HEK293 (cell line): ENCODE measurements at regions not wholly inside any gene's neighbourhood (a gene's known extent, or its start where the extent isn't known, plus 50 kb on each side); places are given as distances from the start of the nearest gene placed in this dataset.

Experiments
- CTCF ChIA-PET: fragments of 350-600 bp; formaldehyde crosslinking; extraction: SDS; loops from one replicate; lab custom pipeline; 2021; ENCODE audit warnings: antibody characterized with exemption; lab: Yijun Ruan, JAX
- POLR2A ChIA-PET: fragments of 300-600 bp; formaldehyde crosslinking; extraction: SDS; loops from one replicate; lab custom pipeline; 2020; ENCODE audit warnings: antibody characterized with exemption, inconsistent platforms; lab: Yijun Ruan, JAX
- H3K27ac ChIP-seq: fragments of 200-500 bp; sonication (Bioruptor generic); 2 replicates; pipeline ENCODE4 v1.5.1; 2014; ENCODE audit warnings: low read depth, low read length, control low read depth, inconsistent platforms; ENCODE audit errors: extremely low read depth
- H3K36me3 ChIP-seq, 2 experiments: fragments of 200-500 bp in 1 of 2; sonication (Bioruptor generic) in 1 of 2; 1 replicate in 1 of 2; 2 replicates in 1 of 2; pipeline ENCODE4 v1.5.1; 2014 to 2017; ENCODE audit warnings: inconsistent platforms in 2 of 2, low read length in 2 of 2; ENCODE audit not compliant: control insufficient read depth in 2 of 2, insufficient read depth in 1 of 2
- H3K4me1 ChIP-seq: fragments of 200-500 bp; sonication (Bioruptor generic); 2 replicates; pipeline ENCODE4 v1.5.1; 2014; ENCODE audit warnings: mild to moderate bottlenecking, low read length, inconsistent platforms; ENCODE audit not compliant: control insufficient read depth, insufficient read depth
- H3K4me3 ChIP-seq: 2 replicates; pipeline ENCODE4 v1.5.1; 2011; ENCODE audit warnings: low read depth, mild to moderate bottlenecking, control low read depth, low read length, moderate library complexity
- H3K9me3 ChIP-seq: fragments of 200-500 bp; sonication (Bioruptor generic); 2 replicates; pipeline ENCODE4 v1.5.1; 2014; ENCODE audit warnings: low read depth, low read length, inconsistent platforms; ENCODE audit not compliant: control insufficient read depth, insufficient read depth
- BCL11B ChIP-seq: fragments of 450-650 bp; formaldehyde crosslinking; IDR thresholded peaks from 2 replicates; pipeline ENCODE4 v1.5.1; 2016; ENCODE audit warnings: low read depth, missing biosample characterization, missing genetic modification characterization
- FEZF1 ChIP-seq: fragments of 450-650 bp; formaldehyde crosslinking; IDR thresholded peaks from 2 replicates; pipeline ENCODE4 v1.5.1; 2016; ENCODE audit warnings: missing biosample characterization, missing genetic modification characterization
- GLI4 ChIP-seq: fragments of 450-650 bp; formaldehyde crosslinking; IDR thresholded peaks from 2 replicates; pipeline ENCODE4 v1.5.1; 2016; ENCODE audit warnings: missing biosample characterization, missing genetic modification characterization
- HOXA7 ChIP-seq: sonication (generic); formaldehyde crosslinking; IDR thresholded peaks from 2 replicates; pipeline ENCODE4 v1.8.1; 2022; ENCODE audit warnings: missing genetic modification reagents, borderline replicate concordance
- HOXC10 ChIP-seq: sonication (generic); formaldehyde crosslinking; IDR thresholded peaks from 2 replicates; pipeline ENCODE4 v1.8.1; 2023; ENCODE audit warnings: mild to moderate bottlenecking, missing genetic modification reagents
- KLF8 ChIP-seq: fragments of 450-650 bp; formaldehyde crosslinking; IDR thresholded peaks from 2 replicates; pipeline ENCODE4 v1.5.1; 2016; ENCODE audit warnings: missing biosample characterization, missing genetic modification characterization
- MYNN ChIP-seq: fragments of 450-650 bp; formaldehyde crosslinking; IDR thresholded peaks from 2 replicates; pipeline ENCODE4 v1.5.1; 2016; ENCODE audit warnings: missing biosample characterization, missing genetic modification characterization, borderline replicate concordance
- PRDM1 ChIP-seq: fragments of 450-650 bp; formaldehyde crosslinking; IDR thresholded peaks from 2 replicates; pipeline ENCODE4; 2016; ENCODE audit warnings: missing biosample characterization, missing genetic modification characterization
- SCRT2 ChIP-seq: fragments of 450-650 bp; formaldehyde crosslinking; IDR thresholded peaks from 2 replicates; pipeline ENCODE4 v1.5.1; 2016; ENCODE audit warnings: missing biosample characterization, missing genetic modification characterization
- ZBTB48 ChIP-seq: fragments of 450-650 bp; formaldehyde crosslinking; IDR thresholded peaks from 2 replicates; pipeline ENCODE4 v1.5.1; 2016; ENCODE audit warnings: missing biosample characterization, missing genetic modification characterization
- ZFHX2 ChIP-seq: fragments of 450-650 bp; formaldehyde crosslinking; conservative IDR thresholded peaks from 2 replicates; pipeline ENCODE4 v1.5.1; 2016; ENCODE audit warnings: missing biosample characterization, missing genetic modification characterization
- ZNF112 ChIP-seq: fragments of 450-650 bp; formaldehyde crosslinking; IDR thresholded peaks from 2 replicates; pipeline ENCODE4 v1.5.0; 2017; ENCODE audit warnings: missing biosample characterization, missing genetic modification characterization
- ZNF114 ChIP-seq: fragments of 450-650 bp; formaldehyde crosslinking; IDR thresholded peaks from 2 replicates; pipeline ENCODE4 v1.5.0; 2017; ENCODE audit warnings: missing biosample characterization, missing genetic modification characterization
- ZNF16 ChIP-seq: fragments of 450-650 bp; formaldehyde crosslinking; IDR thresholded peaks from 2 replicates; pipeline ENCODE4 v1.5.1; 2016; ENCODE audit warnings: low read depth, missing biosample characterization, missing genetic modification characterization
- ZNF184 ChIP-seq: fragments of 450-650 bp; IDR thresholded peaks from 2 replicates; pipeline ENCODE4 v1.5.1; 2018; ENCODE audit warnings: missing biosample characterization, mild to moderate bottlenecking, missing genetic modification characterization
- ZNF2 ChIP-seq: fragments of 450-650 bp; formaldehyde crosslinking; IDR thresholded peaks from 2 replicates; pipeline ENCODE4 v1.5.1; 2016; ENCODE audit warnings: missing biosample characterization, missing genetic modification characterization
- ZNF311 ChIP-seq: fragments of 450-650 bp; formaldehyde crosslinking; IDR thresholded peaks from 2 replicates; pipeline ENCODE4 v1.5.1; 2017; ENCODE audit warnings: missing biosample characterization, missing genetic modification characterization, borderline replicate concordance
- ZNF324 ChIP-seq: fragments of 450-650 bp; formaldehyde crosslinking; IDR thresholded peaks from 2 replicates; pipeline ENCODE4 v1.5.1; 2016; ENCODE audit warnings: missing biosample characterization, missing genetic modification characterization
- ZNF37A ChIP-seq: fragments of 450-650 bp; IDR thresholded peaks from 2 replicates; pipeline ENCODE4 v1.5.1; 2018; ENCODE audit warnings: missing biosample characterization, missing genetic modification characterization
- ZNF404 ChIP-seq: fragments of 450-650 bp; formaldehyde crosslinking; IDR thresholded peaks from 2 replicates; pipeline ENCODE4 v1.5.1; 2017; ENCODE audit warnings: missing biosample characterization, missing genetic modification characterization
- ZNF580 ChIP-seq: fragments of 450-650 bp; formaldehyde crosslinking; IDR thresholded peaks from 2 replicates; pipeline ENCODE4 v1.5.1; 2016; ENCODE audit warnings: missing biosample characterization, missing genetic modification characterization
- ZNF610 ChIP-seq: fragments of 450-650 bp; formaldehyde crosslinking; IDR thresholded peaks from 2 replicates; pipeline ENCODE4 v1.5.1; 2016; ENCODE audit warnings: missing biosample characterization, missing genetic modification characterization, borderline replicate concordance
- ZNF621 ChIP-seq: fragments of 450-650 bp; formaldehyde crosslinking; IDR thresholded peaks from 2 replicates; pipeline ENCODE4 v1.5.1; 2017; ENCODE audit warnings: missing biosample characterization, missing genetic modification characterization
- ZNF777 ChIP-seq: fragments of 450-650 bp; formaldehyde crosslinking; IDR thresholded peaks from 2 replicates; pipeline ENCODE4 v1.5.1; 2017; ENCODE audit warnings: missing biosample characterization, missing genetic modification characterization, borderline replicate concordance
- ZNF843 ChIP-seq: fragments of 450-650 bp; formaldehyde crosslinking; IDR thresholded peaks from 2 replicates; pipeline ENCODE4 v1.5.1; 2016; ENCODE audit warnings: missing biosample characterization, missing genetic modification characterization
- ZSCAN16 ChIP-seq: fragments of 450-650 bp; formaldehyde crosslinking; IDR thresholded peaks from 2 replicates; pipeline ENCODE4 v1.5.1; 2016; ENCODE audit warnings: missing biosample characterization, missing genetic modification characterization
- TF ChIP-seq, protein P1 (sequence below): fragments of 450-650 bp; IDR thresholded peaks from 2 replicates; pipeline ENCODE4 v1.5.1; 2018; ENCODE audit warnings: missing biosample characterization, mild to moderate bottlenecking, missing genetic modification characterization
- TF ChIP-seq, protein P2 (sequence below): fragments of 450-650 bp; formaldehyde crosslinking; IDR thresholded peaks from 2 replicates; pipeline ENCODE4 v1.5.1; 2017; ENCODE audit warnings: missing biosample characterization, missing genetic modification characterization
- TF ChIP-seq, protein P3 (sequence below): fragments of 450-650 bp; formaldehyde crosslinking; IDR thresholded peaks from 2 replicates; pipeline ENCODE4 v1.5.1; 2016; ENCODE audit warnings: missing biosample characterization, missing genetic modification characterization

DNA sequence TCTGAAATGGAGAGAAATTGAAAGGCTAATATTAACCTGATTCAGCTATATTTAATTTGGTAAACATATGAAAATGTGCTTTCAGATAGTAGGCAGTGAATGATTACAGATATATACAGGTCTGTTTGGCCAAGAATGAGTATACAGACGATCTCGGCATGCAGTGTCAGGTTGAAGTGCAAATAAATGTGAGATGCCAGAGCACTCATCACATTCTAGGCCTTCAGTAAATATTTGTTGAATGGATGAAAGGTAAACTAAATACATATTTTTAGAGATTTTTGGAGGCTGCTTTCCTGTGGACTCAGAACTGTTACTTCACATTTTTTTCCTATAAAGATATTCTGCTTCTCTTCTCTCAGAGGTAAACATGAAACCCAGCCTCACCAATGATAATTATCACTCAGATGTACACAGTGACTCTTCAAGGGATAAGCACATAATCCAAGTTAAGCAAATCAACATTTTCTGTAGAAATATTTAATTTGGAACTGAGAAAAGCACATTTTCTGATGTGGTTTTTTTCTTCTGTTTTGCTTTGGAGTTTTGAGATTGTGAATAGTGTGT, 702.9 kb downstream of the BRINP3 start:
- TF ChIP-seq ZSCAN16 (tag by site-specific recombination) (no peak), ZNF37A (tag by site-specific recombination) (no peak), ZNF843 (tag by site-specific recombination) (no peak), SCRT2 (tag by site-specific recombination) (no peak), GLI4 (no peak), ZNF114 (tag by site-specific recombination) (no peak), ZNF777 (no peak), ZBTB48 (tag by site-specific recombination) (no peak), ZNF621 (tag by site-specific recombination) (no peak), ZNF184 (tag by site-specific recombination) (no peak), ZNF580 (tag by site-specific recombination) (no peak), BCL11B (no peak), HOXA7 (CRISPR knock-in tag) (no peak), MYNN (tag by site-specific recombination) (no peak), ZFHX2 (tag by site-specific recombination) (no peak), ZNF2 (tag by site-specific recombination) (no peak), PRDM1 (tag by site-specific recombination) (no peak)
- TF ChIP-seq, protein P1, sequence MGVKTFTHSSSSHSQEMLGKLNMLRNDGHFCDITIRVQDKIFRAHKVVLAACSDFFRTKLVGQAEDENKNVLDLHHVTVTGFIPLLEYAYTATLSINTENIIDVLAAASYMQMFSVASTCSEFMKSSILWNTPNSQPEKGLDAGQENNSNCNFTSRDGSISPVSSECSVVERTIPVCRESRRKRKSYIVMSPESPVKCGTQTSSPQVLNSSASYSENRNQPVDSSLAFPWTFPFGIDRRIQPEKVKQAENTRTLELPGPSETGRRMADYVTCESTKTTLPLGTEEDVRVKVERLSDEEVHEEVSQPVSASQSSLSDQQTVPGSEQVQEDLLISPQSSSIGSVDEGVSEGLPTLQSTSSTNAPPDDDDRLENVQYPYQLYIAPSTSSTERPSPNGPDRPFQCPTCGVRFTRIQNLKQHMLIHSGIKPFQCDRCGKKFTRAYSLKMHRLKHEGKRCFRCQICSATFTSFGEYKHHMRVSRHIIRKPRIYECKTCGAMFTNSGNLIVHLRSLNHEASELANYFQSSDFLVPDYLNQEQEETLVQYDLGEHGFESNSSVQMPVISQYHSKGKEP (tag by site-specific recombination): no peak
- TF ChIP-seq, protein P2, sequence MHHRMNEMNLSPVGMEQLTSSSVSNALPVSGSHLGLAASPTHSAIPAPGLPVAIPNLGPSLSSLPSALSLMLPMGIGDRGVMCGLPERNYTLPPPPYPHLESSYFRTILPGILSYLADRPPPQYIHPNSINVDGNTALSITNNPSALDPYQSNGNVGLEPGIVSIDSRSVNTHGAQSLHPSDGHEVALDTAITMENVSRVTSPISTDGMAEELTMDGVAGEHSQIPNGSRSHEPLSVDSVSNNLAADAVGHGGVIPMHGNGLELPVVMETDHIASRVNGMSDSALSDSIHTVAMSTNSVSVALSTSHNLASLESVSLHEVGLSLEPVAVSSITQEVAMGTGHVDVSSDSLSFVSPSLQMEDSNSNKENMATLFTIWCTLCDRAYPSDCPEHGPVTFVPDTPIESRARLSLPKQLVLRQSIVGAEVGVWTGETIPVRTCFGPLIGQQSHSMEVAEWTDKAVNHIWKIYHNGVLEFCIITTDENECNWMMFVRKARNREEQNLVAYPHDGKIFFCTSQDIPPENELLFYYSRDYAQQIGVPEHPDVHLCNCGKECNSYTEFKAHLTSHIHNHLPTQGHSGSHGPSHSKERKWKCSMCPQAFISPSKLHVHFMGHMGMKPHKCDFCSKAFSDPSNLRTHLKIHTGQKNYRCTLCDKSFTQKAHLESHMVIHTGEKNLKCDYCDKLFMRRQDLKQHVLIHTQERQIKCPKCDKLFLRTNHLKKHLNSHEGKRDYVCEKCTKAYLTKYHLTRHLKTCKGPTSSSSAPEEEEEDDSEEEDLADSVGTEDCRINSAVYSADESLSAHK (tag by site-specific recombination): no peak
- TF ChIP-seq, protein P3, sequence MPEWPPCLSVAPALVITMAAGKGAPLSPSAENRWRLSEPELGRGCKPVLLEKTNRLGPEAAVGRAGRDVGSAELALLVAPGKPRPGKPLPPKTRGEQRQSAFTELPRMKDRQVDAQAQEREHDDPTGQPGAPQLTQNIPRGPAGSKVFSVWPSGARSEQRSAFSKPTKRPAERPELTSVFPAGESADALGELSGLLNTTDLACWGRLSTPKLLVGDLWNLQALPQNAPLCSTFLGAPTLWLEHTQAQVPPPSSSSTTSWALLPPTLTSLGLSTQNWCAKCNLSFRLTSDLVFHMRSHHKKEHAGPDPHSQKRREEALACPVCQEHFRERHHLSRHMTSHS (tag by site-specific recombination): no peak
- ChIA-PET CTCF (no interaction called here), POLR2A (no interaction called here)
- no peak overlapping the region for H3K27ac ChIP-seq
- no peak overlapping the region for H3K4me3 ChIP-seq
- H3K4me1 ChIP-seq: no peaks in the 10 kb centered on the region
- no peaks in the 10 kb centered on the region for H3K9me3 ChIP-seq
- H3K36me3 ChIP-seq: no peaks in the 10 kb centered on the region

DNA sequence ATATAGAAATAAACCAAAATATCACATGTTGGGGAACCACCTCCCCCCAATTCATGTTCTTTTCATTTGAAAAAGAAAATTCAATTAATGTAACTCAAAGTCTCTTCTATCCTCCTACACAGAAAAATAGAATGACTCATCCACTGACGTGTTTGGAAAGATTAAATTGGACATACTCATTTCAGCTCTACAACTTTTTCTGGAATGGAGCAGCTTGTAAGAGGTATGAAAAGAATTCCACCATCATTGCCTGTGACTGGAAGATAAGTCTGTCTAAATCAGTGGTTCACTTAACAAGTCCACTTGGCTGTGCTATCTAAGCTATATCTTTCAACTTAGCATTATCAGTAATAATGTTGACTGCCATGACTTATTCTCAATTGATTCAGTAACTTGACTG, 702.3 kb downstream of the BRINP3 start:
- H3K4me1 ChIP-seq: no peaks in the 10 kb centered on the region
- H3K9me3 ChIP-seq: no peaks in the 10 kb centered on the region
- TF ChIP-seq ZNF311 (tag by site-specific recombination) (no peak), ZNF404 (tag by site-specific recombination) (no peak), KLF8 (tag by site-specific recombination) (no peak), HOXC10 (CRISPR knock-in tag) (no peak), ZNF324 (no peak), FEZF1 (tag by site-specific recombination) (no peak), SCRT2 (tag by site-specific recombination) (no peak), MYNN (tag by site-specific recombination) (no peak), ZNF610 (tag by site-specific recombination) (no peak), ZNF112 (no peak), ZNF16 (no peak)
- no peak overlapping the region for H3K4me3 ChIP-seq
- POLR2A ChIA-PET: no interaction called here
- CTCF ChIA-PET: no interaction called here
- no peak overlapping the region for H3K27ac ChIP-seq
- H3K36me3 ChIP-seq: no peaks in the 10 kb centered on the region
